Mesothelial cell of epicardium (in vitro differentiated cells): ENCODE measurements at regions not wholly inside any gene's neighbourhood (a gene's known extent, or its start where the extent isn't known, plus 50 kb on each side); places are given as distances from the start of the nearest gene placed in this dataset.

Source experiments
- DNase-seq, 2 experiments: peaks; one replicate each; pipeline ENCODE4 v3.0.0; 2021; ENCODE audit warnings: low spot score in 2 of 2; ENCODE audit not compliant: unreplicated experiment in 2 of 2
- H3K27ac Mint-ChIP-seq: 2 replicates; pipeline ENCODE4 v1.8.0; 2021; ENCODE audit warnings: mixed read lengths
- H3K27me3 Mint-ChIP-seq: 2 replicates; pipeline ENCODE4 v1.8.0; 2021; ENCODE audit warnings: low read depth, mixed read lengths
- H3K36me3 Mint-ChIP-seq: 2 replicates; pipeline ENCODE4 v1.8.0; 2021; ENCODE audit warnings: mixed read lengths
- H3K4me1 Mint-ChIP-seq: 2 replicates; pipeline ENCODE4 v1.8.0; 2021; ENCODE audit warnings: mixed read lengths
- H3K4me3 Mint-ChIP-seq: 2 replicates; pipeline ENCODE4 v1.8.0; 2021; ENCODE audit warnings: mild to moderate bottlenecking, moderate library complexity, mixed read lengths
- H3K9me3 Mint-ChIP-seq: 2 replicates; pipeline ENCODE4 v1.8.0; 2021; ENCODE audit warnings: mixed read lengths
- TF ChIP-seq, protein P1 (sequence below): fragments of 200-600 bp; sonication (generic); IDR thresholded peaks from one replicate; pipeline ENCODE4 v1.5.0; 2021; ENCODE audit warnings: antibody characterized with exemption; ENCODE audit not compliant: unreplicated experiment

DNA sequence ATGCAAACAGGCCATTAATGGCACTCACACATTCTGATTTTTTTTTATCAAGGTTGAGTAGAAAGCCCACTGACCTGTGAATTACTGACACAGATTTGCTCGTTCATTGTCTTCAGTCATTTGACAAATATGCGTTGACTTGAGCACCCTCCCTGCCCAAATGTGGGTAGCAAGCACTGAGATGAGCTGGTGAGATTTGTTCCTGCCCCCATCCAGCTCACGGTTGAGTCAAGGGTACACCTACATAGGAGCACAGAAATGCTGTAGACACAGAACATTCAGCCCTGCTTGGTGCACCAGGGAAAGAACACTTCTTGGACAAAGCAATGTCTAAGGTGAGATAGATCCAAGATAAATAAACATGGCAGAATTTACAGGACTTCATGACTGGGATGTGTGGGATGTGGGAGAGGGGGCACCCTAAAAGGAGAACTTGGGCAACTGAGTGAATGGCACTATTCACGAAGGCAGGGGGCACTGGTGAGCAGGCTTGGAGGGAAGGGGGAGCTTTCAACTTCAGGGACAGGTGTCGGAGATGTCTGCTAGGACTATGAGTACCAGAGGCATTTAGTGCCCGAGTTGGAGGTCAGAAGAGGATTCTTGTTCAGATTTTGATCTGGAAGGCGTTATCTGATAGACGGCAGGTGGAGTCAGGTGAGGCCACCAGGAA, 213.4 kb downstream of the VRK1 start:
- H3K36me3 Mint-ChIP-seq = no peaks in the 10 kb centered on the region
- DNase-seq = no peak

DNA sequence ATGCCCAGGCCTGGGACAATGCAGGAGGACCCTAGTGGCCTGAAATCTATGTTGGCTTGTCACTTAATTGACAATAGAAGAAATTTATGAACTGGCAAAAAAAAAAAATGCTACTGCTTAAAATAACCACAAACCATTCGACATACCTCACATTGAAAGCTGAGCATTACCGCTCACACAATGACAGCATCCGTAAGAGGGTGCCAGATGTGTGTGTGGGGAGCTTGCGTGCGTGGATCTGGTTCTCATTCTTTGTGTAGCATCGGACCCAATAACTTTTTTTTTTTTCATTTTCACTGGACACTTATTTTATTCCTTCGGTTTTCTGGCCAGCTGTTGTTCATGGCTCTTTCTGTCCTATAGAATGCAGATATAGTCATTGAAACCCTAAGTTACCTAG, 216.7 kb downstream of the VRK1 start:
- H3K9me3 Mint-ChIP-seq = peaks cover 7% of the 10 kb centered on the region
- no peak overlapping the region for H3K27ac Mint-ChIP-seq
- no peak for DNase-seq
- no peaks in the 10 kb centered on the region for H3K36me3 Mint-ChIP-seq
- peaks cover 17% of the 10 kb centered on the region for H3K27me3 Mint-ChIP-seq
- TF ChIP-seq, protein P1, sequence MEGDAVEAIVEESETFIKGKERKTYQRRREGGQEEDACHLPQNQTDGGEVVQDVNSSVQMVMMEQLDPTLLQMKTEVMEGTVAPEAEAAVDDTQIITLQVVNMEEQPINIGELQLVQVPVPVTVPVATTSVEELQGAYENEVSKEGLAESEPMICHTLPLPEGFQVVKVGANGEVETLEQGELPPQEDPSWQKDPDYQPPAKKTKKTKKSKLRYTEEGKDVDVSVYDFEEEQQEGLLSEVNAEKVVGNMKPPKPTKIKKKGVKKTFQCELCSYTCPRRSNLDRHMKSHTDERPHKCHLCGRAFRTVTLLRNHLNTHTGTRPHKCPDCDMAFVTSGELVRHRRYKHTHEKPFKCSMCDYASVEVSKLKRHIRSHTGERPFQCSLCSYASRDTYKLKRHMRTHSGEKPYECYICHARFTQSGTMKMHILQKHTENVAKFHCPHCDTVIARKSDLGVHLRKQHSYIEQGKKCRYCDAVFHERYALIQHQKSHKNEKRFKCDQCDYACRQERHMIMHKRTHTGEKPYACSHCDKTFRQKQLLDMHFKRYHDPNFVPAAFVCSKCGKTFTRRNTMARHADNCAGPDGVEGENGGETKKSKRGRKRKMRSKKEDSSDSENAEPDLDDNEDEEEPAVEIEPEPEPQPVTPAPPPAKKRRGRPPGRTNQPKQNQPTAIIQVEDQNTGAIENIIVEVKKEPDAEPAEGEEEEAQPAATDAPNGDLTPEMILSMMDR = no peak
- no peaks in the 10 kb centered on the region for H3K4me1 Mint-ChIP-seq
- H3K4me3 Mint-ChIP-seq = no peak overlapping the region

More for the DNA sequence above, 213.4 kb downstream of the VRK1 start:
- peaks cover 22% of the 10 kb centered on the region for H3K27me3 Mint-ChIP-seq
- TF ChIP-seq, protein P1 = no peak
- no peaks in the 10 kb centered on the region for H3K4me1 Mint-ChIP-seq
- H3K27ac Mint-ChIP-seq = no peak overlapping the region
- no peak overlapping the region for H3K4me3 Mint-ChIP-seq
- no peaks in the 10 kb centered on the region for H3K9me3 Mint-ChIP-seq

DNA sequence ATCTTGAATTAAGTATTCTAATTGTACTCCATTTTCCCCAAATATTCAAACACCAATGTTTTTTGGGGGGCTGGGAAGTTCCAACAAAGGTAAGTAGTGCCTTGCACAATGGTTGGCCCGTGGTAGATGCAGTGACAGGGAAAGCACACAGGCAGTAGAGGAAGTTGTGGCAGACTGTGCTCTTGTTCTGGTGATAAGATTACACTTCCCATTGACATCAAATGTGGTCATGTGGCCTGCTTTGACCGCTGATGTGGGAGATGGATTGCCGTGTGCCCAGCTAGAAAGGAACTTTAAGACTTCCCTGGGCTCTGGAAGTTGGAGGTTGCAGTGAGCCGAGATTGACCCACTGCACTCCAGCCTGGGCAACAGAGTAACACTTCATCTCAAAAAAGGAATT, 223.8 kb downstream of the VRK1 start:
- Mint-ChIP-seq H3K4me1 (no peaks in the 10 kb centered on the region), H3K4me3 (no peak overlapping the region), H3K27me3 (peaks cover 38% of the 10 kb centered on the region), H3K9me3 (peaks cover 10% of the 10 kb centered on the region), H3K27ac (no peak overlapping the region), H3K36me3 (no peaks in the 10 kb centered on the region)
- no peak for DNase-seq
- TF ChIP-seq, protein P1 = no peak

GRCh38 chr14:97021571-97022168, 224.5 kb downstream of the VRK1 start:
- TF ChIP-seq, protein P1 = no peak
- H3K27ac Mint-ChIP-seq = no peak overlapping the region
- no peak overlapping the region for H3K4me3 Mint-ChIP-seq
- no peaks in the 10 kb centered on the region for H3K4me1 Mint-ChIP-seq
- no peak for DNase-seq
- H3K36me3 Mint-ChIP-seq = no peaks in the 10 kb centered on the region
- H3K27me3 Mint-ChIP-seq = peaks cover 38% of the 10 kb centered on the region
- peaks cover 10% of the 10 kb centered on the region for H3K9me3 Mint-ChIP-seq

- TF ChIP-seq, protein P1 = no peak
- no peak overlapping the region for H3K4me3 Mint-ChIP-seq
- no peaks in the 10 kb centered on the region for H3K36me3 Mint-ChIP-seq
- no peak overlapping the region for H3K27ac Mint-ChIP-seq
- H3K27me3 Mint-ChIP-seq = peaks cover 41% of the 10 kb centered on the region
- no peaks in the 10 kb centered on the region for H3K4me1 Mint-ChIP-seq
- DNase-seq = no peak
- peaks cover 10% of the 10 kb centered on the region for H3K9me3 Mint-ChIP-seq
Measured at GRCh38 chr14:97022741-97023140, 225.6 kb downstream of the VRK1 start.
